Fibroblast of lung (primary cell): ENCODE measurements at regions not wholly inside any gene's neighbourhood (a gene's known extent, or its start where the extent isn't known, plus 50 kb on each side); places are given as distances from the start of the nearest gene placed in this dataset.

Experiments used
- CTCF ChIP-seq, 2 donors: IDR thresholded peaks in 1 of 2; conservative IDR thresholded peaks in 1 of 2; 1 replicate in 1 of 2; 2 replicates in 1 of 2; pipeline ENCODE4 v1.5.1; 2011 to 2012; ENCODE audit warnings: low read length in 2 of 2, control low read depth in 1 of 2, inconsistent platforms in 1 of 2, low read depth in 1 of 2, mild to moderate bottlenecking in 1 of 2
- EZH2 ChIP-seq: IDR thresholded peaks from 2 replicates; pipeline ENCODE4 v1.5.1; 2012; ENCODE audit warnings: low read length, control low read depth, mild to moderate bottlenecking; ENCODE audit errors: missing control alignments

DNA sequence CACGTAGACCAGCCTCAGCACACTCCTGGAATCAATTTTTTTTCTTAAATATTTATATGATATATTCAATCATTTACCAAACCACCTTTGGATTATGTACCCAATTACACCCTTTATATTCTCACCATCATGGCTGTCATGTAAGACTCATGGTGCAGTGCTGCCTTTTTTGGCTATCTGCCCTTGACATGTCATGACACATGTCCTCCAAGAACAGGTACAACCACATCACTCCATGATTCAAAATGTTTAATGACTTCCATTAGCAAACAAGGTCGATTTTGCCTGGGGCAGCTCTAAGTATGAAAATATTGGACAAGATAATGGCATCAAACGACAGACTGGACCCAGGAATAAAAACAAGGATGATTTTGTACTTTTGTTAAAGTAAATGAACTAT is 861.1 kb upstream of the ADAMTS5 start:
- TF ChIP-seq CTCF (conservative IDR thresholded peaks at IDR 0.05 in 1 of 2, IDR thresholded peaks at IDR 0.05 in 1 of 2; ENCODE audit: low read depth in 1 of 2, low read length in 2 of 2) (no peak), EZH2 (no peak)
